ENCODE measurements at regions not wholly inside any gene's neighbourhood (a gene's known extent, or its start where the extent isn't known, plus 50 kb on each side); places are given as distances from the start of the nearest gene placed in this dataset.

- intact Hi-C loops (cut with DNase I, micrococcal nuclease) = no loop called here
- no peaks in the 10 kb centered on the region for H3K9me3 Mint-ChIP-seq
- ATAC-seq (ENCODE audit: poor library complexity) (no peak), DNase-seq (no peak)
- H3K4me3 Mint-ChIP-seq = no peak overlapping the region
- H3K4me1 Mint-ChIP-seq (ENCODE audit: low read depth) = no peaks in the 10 kb centered on the region
- ChIA-PET POLR2A (no interaction called here), CTCF (no interaction called here)
- Histone ChIP-seq H3K9me3 (ENCODE audit: control insufficient read depth in 1 of 2, insufficient read depth in 1 of 2, low read length in 2 of 2) (no peaks in the 10 kb centered on the region), H3K4me3 (ENCODE audit: low read length) (no peak overlapping the region), H3K27ac (ENCODE audit: low read depth in 1 of 2, low read length in 2 of 2) (no peak overlapping the region), H3K27me3 (ENCODE audit: control insufficient read depth in 1 of 2, insufficient read depth in 2 of 2, low read length in 2 of 2) (no peaks in the 10 kb centered on the region), H3K36me3 (ENCODE audit: insufficient read depth, low read length) (no peaks in the 10 kb centered on the region), H3K4me1 (ENCODE audit: insufficient read depth, low read length) (no peaks in the 10 kb centered on the region)
- no peak overlapping the region for H3K27ac Mint-ChIP-seq
- peaks cover 15% of the 10 kb centered on the region for H3K27me3 Mint-ChIP-seq
- H3K36me3 Mint-ChIP-seq (ENCODE audit: low read depth) = no peaks in the 10 kb centered on the region
- no peak for TF ChIP-seq CTCF (IDR thresholded peaks at IDR 0.05)
These were observed 576.2 kb downstream of the METTL4 start for GRCh38 chr18:1995041-1995612.

GRCh38 chr18:1998121-1998520, 573.2 kb downstream of the METTL4 start:
- ATAC-seq (ENCODE audit: poor library complexity) (no peak), DNase-seq (no peak)
- Histone ChIP-seq H3K27ac (ENCODE audit: low read depth in 1 of 2, low read length in 2 of 2) (no peak overlapping the region), H3K9me3 (ENCODE audit: control insufficient read depth in 1 of 2, insufficient read depth in 1 of 2, low read length in 2 of 2) (no peaks in the 10 kb centered on the region), H3K36me3 (ENCODE audit: insufficient read depth, low read length) (no peaks in the 10 kb centered on the region), H3K4me3 (ENCODE audit: low read length) (no peak overlapping the region), H3K27me3 (ENCODE audit: control insufficient read depth in 1 of 2, insufficient read depth in 2 of 2, low read length in 2 of 2) (no peaks in the 10 kb centered on the region), H3K4me1 (ENCODE audit: insufficient read depth, low read length) (no peaks in the 10 kb centered on the region)
- no peak for TF ChIP-seq CTCF (IDR thresholded peaks at IDR 0.05)
- ChIA-PET CTCF (interaction anchor here (0.6 kb wide), 1 partner anchor 1382 kb away, joined by 4 read pairs; no protein-coding TSS in a partner anchor), POLR2A (no interaction called here)
- intact Hi-C loops (cut with DNase I, micrococcal nuclease) = no loop called here
- Mint-ChIP-seq H3K9me3 (no peaks in the 10 kb centered on the region), H3K27ac (no peak overlapping the region), H3K27me3 (peaks cover 15% of the 10 kb centered on the region), H3K4me1 (ENCODE audit: low read depth) (no peaks in the 10 kb centered on the region), H3K36me3 (ENCODE audit: low read depth) (no peaks in the 10 kb centered on the region), H3K4me3 (no peak overlapping the region)

- Histone ChIP-seq H3K9me3 (ENCODE audit: control insufficient read depth in 1 of 2, insufficient read depth in 1 of 2, low read length in 2 of 2) (no peaks in the 10 kb centered on the region), H3K27ac (ENCODE audit: low read depth in 1 of 2, low read length in 2 of 2) (no peak overlapping the region), H3K4me3 (ENCODE audit: low read length) (no peak overlapping the region), H3K36me3 (ENCODE audit: insufficient read depth, low read length) (no peaks in the 10 kb centered on the region), H3K27me3 (ENCODE audit: control insufficient read depth in 1 of 2, insufficient read depth in 2 of 2, low read length in 2 of 2) (no peaks in the 10 kb centered on the region), H3K4me1 (ENCODE audit: insufficient read depth, low read length) (no peaks in the 10 kb centered on the region)
- TF ChIP-seq CTCF (IDR thresholded peaks at IDR 0.05) = no peak
- no peak for DNase-seq
- Mint-ChIP-seq H3K4me3 (no peak overlapping the region), H3K27ac (no peak overlapping the region), H3K36me3 (ENCODE audit: low read depth) (no peaks in the 10 kb centered on the region), H3K9me3 (no peaks in the 10 kb centered on the region), H3K4me1 (ENCODE audit: low read depth) (no peaks in the 10 kb centered on the region), H3K27me3 (peaks cover 15% of the 10 kb centered on the region)
- POLR2A ChIA-PET = no interaction called here
- CTCF ChIA-PET = no interaction called here
- no peak for ATAC-seq (ENCODE audit: poor library complexity)
- intact Hi-C loops (cut with DNase I, micrococcal nuclease) = no loop called here
These were observed 571.9 kb downstream of the METTL4 start for GRCh38 chr18:1999387-1999786.
